ENCODE measurements at regions not wholly inside any gene's neighbourhood (a gene's known extent, or its start where the extent isn't known, plus 50 kb on each side); places are given as distances from the start of the nearest gene placed in this dataset.
A peak's percentile ranks its signal among the peaks of the same experiment; 100 is the strongest.

DNA sequence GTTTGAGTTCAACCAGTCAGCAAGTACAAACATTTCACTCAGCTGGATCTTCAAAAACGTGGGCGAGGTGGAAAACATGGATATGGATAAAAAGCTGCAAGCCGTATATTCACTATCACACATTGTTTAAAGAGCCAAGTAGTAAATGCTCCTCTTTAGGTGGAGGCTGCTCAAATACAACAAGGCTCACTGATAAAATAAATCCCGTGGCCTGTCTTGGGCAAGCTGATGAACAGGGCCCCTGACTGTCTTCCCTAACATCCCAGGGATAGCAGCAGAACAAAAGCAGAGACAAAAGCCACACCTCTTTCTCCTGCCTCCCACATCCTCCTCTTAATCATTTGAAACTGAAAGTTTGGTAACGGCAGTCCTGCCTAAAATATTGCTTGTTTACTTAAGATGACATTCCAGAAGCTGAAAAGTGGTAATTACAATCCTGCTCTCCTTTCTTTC, 357.7 kb downstream of the TTLL7 start:
- H3K27me3 ChIP-seq (ENCODE audit: control insufficient read depth, insufficient read depth, low read length) = no peaks in the 10 kb centered on the region
- peak overlapping the region; percentile 68 for H2AFZ ChIP-seq
- H3K27ac ChIP-seq = peak overlapping the region; percentile 19
- no peaks in the 10 kb centered on the region for H3K9me3 ChIP-seq (ENCODE audit: control insufficient read depth, low read length)
- H3K4me1 ChIP-seq = peaks cover 2% of the 10 kb centered on the region
- H3K79me2 ChIP-seq = no peaks in the 10 kb centered on the region
- TF ChIP-seq, protein P1, sequence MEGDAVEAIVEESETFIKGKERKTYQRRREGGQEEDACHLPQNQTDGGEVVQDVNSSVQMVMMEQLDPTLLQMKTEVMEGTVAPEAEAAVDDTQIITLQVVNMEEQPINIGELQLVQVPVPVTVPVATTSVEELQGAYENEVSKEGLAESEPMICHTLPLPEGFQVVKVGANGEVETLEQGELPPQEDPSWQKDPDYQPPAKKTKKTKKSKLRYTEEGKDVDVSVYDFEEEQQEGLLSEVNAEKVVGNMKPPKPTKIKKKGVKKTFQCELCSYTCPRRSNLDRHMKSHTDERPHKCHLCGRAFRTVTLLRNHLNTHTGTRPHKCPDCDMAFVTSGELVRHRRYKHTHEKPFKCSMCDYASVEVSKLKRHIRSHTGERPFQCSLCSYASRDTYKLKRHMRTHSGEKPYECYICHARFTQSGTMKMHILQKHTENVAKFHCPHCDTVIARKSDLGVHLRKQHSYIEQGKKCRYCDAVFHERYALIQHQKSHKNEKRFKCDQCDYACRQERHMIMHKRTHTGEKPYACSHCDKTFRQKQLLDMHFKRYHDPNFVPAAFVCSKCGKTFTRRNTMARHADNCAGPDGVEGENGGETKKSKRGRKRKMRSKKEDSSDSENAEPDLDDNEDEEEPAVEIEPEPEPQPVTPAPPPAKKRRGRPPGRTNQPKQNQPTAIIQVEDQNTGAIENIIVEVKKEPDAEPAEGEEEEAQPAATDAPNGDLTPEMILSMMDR (IDR thresholded peaks at IDR 0.05) = no peak
- H3K4me3 ChIP-seq (ENCODE audit: low read depth, low read length) = no peak overlapping the region
- H3K36me3 ChIP-seq (ENCODE audit: control insufficient read depth, insufficient read depth, low read length) = no peaks in the 10 kb centered on the region
- no peak overlapping the region for H3K4me2 ChIP-seq (ENCODE audit: low read length)
- no peak overlapping the region for H3K9ac ChIP-seq

DNA sequence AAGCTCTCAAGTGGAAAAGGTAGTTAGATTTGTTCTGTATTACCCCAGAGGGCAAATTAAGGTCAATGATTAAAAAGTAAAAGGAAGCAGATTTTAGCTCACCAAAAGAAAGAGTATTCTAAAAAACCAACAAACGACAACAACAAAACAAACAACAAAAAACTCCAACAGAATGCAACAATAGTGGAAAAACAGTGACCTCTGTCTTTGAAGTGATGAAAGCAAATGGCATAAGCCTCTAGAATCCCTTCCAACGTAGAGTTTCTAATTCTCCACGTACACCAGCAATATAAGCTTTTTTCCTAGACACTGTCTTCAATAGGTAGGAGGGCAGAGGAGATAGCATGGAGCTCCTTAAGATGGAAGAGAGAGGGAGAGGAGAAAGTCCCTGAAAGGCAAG, 359.1 kb downstream of the TTLL7 start:
- Histone ChIP-seq H3K36me3 (ENCODE audit: control insufficient read depth, insufficient read depth, low read length) (no peaks in the 10 kb centered on the region), H3K4me3 (ENCODE audit: low read depth, low read length) (no peak overlapping the region), H2AFZ (no peak overlapping the region), H3K9me3 (ENCODE audit: control insufficient read depth, low read length) (no peaks in the 10 kb centered on the region), H3K9ac (no peak overlapping the region), H3K4me2 (ENCODE audit: low read length) (no peak overlapping the region), H3K79me2 (no peaks in the 10 kb centered on the region), H3K27ac (no peak overlapping the region), H3K4me1 (peaks cover 2% of the 10 kb centered on the region), H3K27me3 (ENCODE audit: control insufficient read depth, insufficient read depth, low read length) (no peaks in the 10 kb centered on the region)
- TF ChIP-seq, protein P1 (IDR thresholded peaks at IDR 0.05) = no peak

DNA sequence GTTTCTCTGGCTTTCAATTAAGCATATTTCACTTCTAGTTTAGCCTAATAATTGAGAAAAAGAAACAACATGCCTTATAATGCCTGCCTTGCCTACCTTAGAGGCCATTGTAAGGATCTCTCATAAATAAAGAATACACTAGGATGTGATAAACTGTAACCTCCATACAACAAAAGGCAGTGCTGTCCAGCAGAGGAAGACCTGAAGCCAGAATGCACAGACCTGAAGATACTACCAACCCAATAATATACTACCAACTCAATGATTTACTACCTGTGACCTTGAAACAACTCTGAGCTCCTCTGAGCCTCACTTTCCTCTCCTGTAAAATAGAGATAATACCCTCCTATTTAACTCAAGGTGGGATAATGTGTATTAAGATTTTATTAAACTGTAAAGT, 361.3 kb downstream of the TTLL7 start:
- TF ChIP-seq, protein P1 (IDR thresholded peaks at IDR 0.05) = no peak
- no peak overlapping the region for H3K9ac ChIP-seq
- H3K27me3 ChIP-seq (ENCODE audit: control insufficient read depth, insufficient read depth, low read length) = no peaks in the 10 kb centered on the region
- peaks cover 2% of the 10 kb centered on the region for H3K4me1 ChIP-seq
- H3K4me3 ChIP-seq (ENCODE audit: low read depth, low read length) = no peak overlapping the region
- no peak overlapping the region for H2AFZ ChIP-seq
- no peaks in the 10 kb centered on the region for H3K9me3 ChIP-seq (ENCODE audit: control insufficient read depth, low read length)
- no peaks in the 10 kb centered on the region for H3K79me2 ChIP-seq
- H3K36me3 ChIP-seq (ENCODE audit: control insufficient read depth, insufficient read depth, low read length) = no peaks in the 10 kb centered on the region
- H3K27ac ChIP-seq = no peak overlapping the region
- H3K4me2 ChIP-seq (ENCODE audit: low read length) = no peak overlapping the region

DNA sequence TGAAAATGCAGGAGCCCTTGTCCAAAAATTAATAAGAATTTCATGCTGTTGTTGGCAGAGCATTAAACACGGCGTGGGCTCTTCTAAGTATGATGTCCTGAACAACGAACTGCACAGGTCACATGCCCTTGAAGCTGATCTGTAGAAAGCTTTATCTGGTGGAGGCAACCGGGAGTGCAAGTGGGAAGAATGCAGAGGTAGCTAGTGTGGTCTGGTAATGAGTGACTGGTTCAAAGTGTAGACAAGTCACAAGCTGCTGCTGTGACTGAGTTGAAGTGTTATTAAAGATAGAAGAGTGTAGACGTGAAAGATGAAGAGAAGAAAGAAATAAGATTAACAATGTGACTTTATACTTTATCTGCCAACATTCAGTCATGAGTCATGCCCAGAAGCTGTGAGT, 361.9 kb downstream of the TTLL7 start:
- H3K4me2 ChIP-seq (ENCODE audit: low read length) = no peak overlapping the region
- H3K9ac ChIP-seq = no peak overlapping the region
- no peaks in the 10 kb centered on the region for H3K36me3 ChIP-seq (ENCODE audit: control insufficient read depth, insufficient read depth, low read length)
- peaks cover 2% of the 10 kb centered on the region for H3K4me1 ChIP-seq
- H3K4me3 ChIP-seq (ENCODE audit: low read depth, low read length) = no peak overlapping the region
- no peaks in the 10 kb centered on the region for H3K9me3 ChIP-seq (ENCODE audit: control insufficient read depth, low read length)
- TF ChIP-seq, protein P1 (IDR thresholded peaks at IDR 0.05) = no peak
- no peak overlapping the region for H2AFZ ChIP-seq
- no peak overlapping the region for H3K27ac ChIP-seq
- H3K79me2 ChIP-seq = no peaks in the 10 kb centered on the region
- H3K27me3 ChIP-seq (ENCODE audit: control insufficient read depth, insufficient read depth, low read length) = no peaks in the 10 kb centered on the region

DNA sequence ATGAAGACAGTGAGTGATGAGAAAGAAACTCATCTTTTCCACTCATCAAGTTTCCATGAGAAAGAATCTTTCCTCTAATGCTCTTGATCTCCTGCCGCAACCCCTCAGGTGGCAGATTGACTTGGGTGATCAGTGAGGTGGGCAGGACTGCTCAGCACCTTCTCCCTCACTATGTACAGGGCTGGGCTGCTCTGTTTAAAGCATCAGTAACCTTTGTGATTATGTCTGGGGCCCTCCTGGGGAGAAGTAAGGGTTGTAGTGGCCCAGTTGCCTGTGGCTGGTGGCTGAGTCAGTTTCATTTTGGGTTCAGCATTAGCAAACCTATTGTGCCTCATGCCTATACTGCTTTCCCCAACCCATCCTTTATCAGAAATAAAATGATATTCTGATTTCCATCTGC, 366.0 kb downstream of the TTLL7 start:
- Histone ChIP-seq H2AFZ (no peak overlapping the region), H3K79me2 (no peaks in the 10 kb centered on the region), H3K9ac (no peak overlapping the region), H3K4me2 (ENCODE audit: low read length) (no peak overlapping the region), H3K4me3 (ENCODE audit: low read depth, low read length) (no peak overlapping the region), H3K9me3 (ENCODE audit: control insufficient read depth, low read length) (no peaks in the 10 kb centered on the region), H3K4me1 (no peaks in the 10 kb centered on the region), H3K27me3 (ENCODE audit: control insufficient read depth, insufficient read depth, low read length) (no peaks in the 10 kb centered on the region), H3K36me3 (ENCODE audit: control insufficient read depth, insufficient read depth, low read length) (no peaks in the 10 kb centered on the region), H3K27ac (no peak overlapping the region)
- TF ChIP-seq, protein P1 (IDR thresholded peaks at IDR 0.05) = no peak

All from parathyroid adenoma (tissue), 2 donors.